Keratinocyte (primary cell): ENCODE measurements at regions not wholly inside any gene's neighbourhood (a gene's known extent, or its start where the extent isn't known, plus 50 kb on each side); places are given as distances from the start of the nearest gene placed in this dataset.

Experiments
- DNase-seq: peaks from one replicate; pipeline ENCODE4 v3.0.0-alpha.2; 2011; ENCODE audit warnings: low read depth, missing footprints, low spot score
- FAIRE-seq: peaks from 2 replicates; lab custom pipeline; 2011; peaks lifted over from hg19 to GRCh38; lab: Jason Lieb, UNC
- H2AFZ ChIP-seq: 2 replicates; pipeline ENCODE4 v1.6.0; 2012; ENCODE audit warnings: low read length, control low read depth, inconsistent platforms; ENCODE audit not compliant: control insufficient read depth
- H3K27ac ChIP-seq: 2 replicates; pipeline ENCODE4 v1.5.1; 2011; ENCODE audit warnings: low read length; ENCODE audit not compliant: control insufficient read depth, insufficient read depth
- H3K27me3 ChIP-seq: 3 replicates; pipeline ENCODE4 v1.6.0; 2011; ENCODE audit warnings: low read length; ENCODE audit not compliant: control insufficient read depth, insufficient read depth; ENCODE audit errors: extremely low read depth
- H3K36me3 ChIP-seq, 2 experiments: 2 replicates in 1 of 2; 3 replicates in 1 of 2; pipeline ENCODE4 v1.5.1; 2011; ENCODE audit warnings: low read length in 2 of 2, mild to moderate bottlenecking in 1 of 2; ENCODE audit not compliant: control insufficient read depth in 2 of 2, insufficient read depth in 2 of 2; ENCODE audit errors: extremely low read depth in 1 of 2
- H3K4me1 ChIP-seq: 3 replicates; pipeline ENCODE4 v1.5.1; 2011; ENCODE audit warnings: low read length; ENCODE audit not compliant: control insufficient read depth, insufficient read depth; ENCODE audit errors: extremely low read depth
- H3K4me2 ChIP-seq: 3 replicates; pipeline ENCODE4 v1.6.0; 2011; ENCODE audit warnings: low read depth, low read length; ENCODE audit not compliant: control insufficient read depth, insufficient read depth; ENCODE audit errors: extremely low read depth
- H3K4me3 ChIP-seq, 3 experiments: fragments of 200-600 bp in 1 of 3; sonication (generic) in 1 of 3; 2 replicates in 2 of 3; 3 replicates in 1 of 3; pipeline ENCODE4 v1.5.1; 2011 to 2016; ENCODE audit warnings: low read length in 3 of 3, mild to moderate bottlenecking in 3 of 3, control low read depth in 2 of 3, inconsistent platforms in 1 of 3, low read depth in 1 of 3, mixed read lengths in 1 of 3, mixed run types in 1 of 3, moderate library complexity in 1 of 3; ENCODE audit not compliant: control insufficient read depth in 2 of 3, insufficient read depth in 2 of 3; ENCODE audit errors: extremely low read depth in 1 of 3
- H3K79me2 ChIP-seq: 2 replicates; pipeline ENCODE4 v1.6.0; 2012; ENCODE audit warnings: low read length; ENCODE audit not compliant: control insufficient read depth, insufficient read depth
- H3K9ac ChIP-seq: 3 replicates; pipeline ENCODE4 v1.6.0; 2011; ENCODE audit warnings: low read length; ENCODE audit not compliant: control insufficient read depth, insufficient read depth; ENCODE audit errors: extremely low read depth
- H3K9me1 ChIP-seq: 3 replicates; pipeline ENCODE4 v1.6.0; 2011; ENCODE audit warnings: low read length; ENCODE audit not compliant: control insufficient read depth, insufficient read depth; ENCODE audit errors: extremely low read depth
- H3K9me3 ChIP-seq: 2 replicates; pipeline ENCODE4 v1.5.1; 2012; ENCODE audit warnings: low read depth, low read length; ENCODE audit not compliant: control insufficient read depth
- H4K20me1 ChIP-seq: 3 replicates; pipeline ENCODE4 v1.6.0; 2011; ENCODE audit warnings: low read length; ENCODE audit not compliant: control insufficient read depth, insufficient read depth; ENCODE audit errors: extremely low read depth
- CTCF ChIP-seq, 3 experiments: IDR thresholded peaks in 1 of 3; conservative IDR thresholded peaks in 1 of 3; optimal IDR thresholded peaks in 1 of 3; 2 replicates in 2 of 3; 3 replicates in 1 of 3; pipeline versions ENCODE3 to v1.5.1; 2011; ENCODE audit warnings: low read length in 3 of 3, mild to moderate bottlenecking in 3 of 3, moderate library complexity in 2 of 3, control low read depth in 1 of 3, inconsistent platforms in 1 of 3; ENCODE audit not compliant: insufficient read depth in 2 of 3; ENCODE audit errors: extremely low read depth in 1 of 3
- EZH2 ChIP-seq: IDR thresholded peaks from one replicate; pipeline ENCODE4 v1.6.1; 2012; ENCODE audit warnings: inconsistent platforms, mild to moderate bottlenecking, low read length, moderate library complexity
- dilution Hi-C: fragments of 300-500 bp; cut with MboI; formaldehyde crosslinking; loops from one replicate; pipeline ENCODE4 v1.7.0; 2020; ENCODE audit warnings: low sequenced_read_pairs; ENCODE audit not compliant: extremely low pct_ligation_motif_present

GRCh38 chr6:169895000-169895759 lies 143.8 kb downstream of the ERMARD start:
- Histone ChIP-seq H3K27me3 (peaks cover 9% of the 10 kb centered on the region), H3K79me2 (no peaks in the 10 kb centered on the region), H3K9me1 (no peaks in the 10 kb centered on the region), H3K36me3 (no peaks in the 10 kb centered on the region), H3K4me3 (no peak overlapping the region), H3K4me2 (no peak overlapping the region), H3K9me3 (peaks cover 5% of the 10 kb centered on the region), H3K27ac (no peak overlapping the region), H4K20me1 (no peaks in the 10 kb centered on the region), H3K9ac (no peak overlapping the region), H3K4me1 (no peaks in the 10 kb centered on the region), H2AFZ (no peak overlapping the region)
- TF ChIP-seq EZH2 (no peak), CTCF (optimal IDR thresholded peaks at IDR 0.05 in 1 of 3, IDR thresholded peaks at IDR 0.05 in 1 of 3, conservative IDR thresholded peaks at IDR 0.05 in 1 of 3; ENCODE audit: extremely low read depth in 1 of 3, insufficient read depth in 2 of 3, low read length in 3 of 3) (no peak)
- dilution Hi-C loops = no loop called here
- DNase-seq (no peak), FAIRE-seq (no peak)

GRCh38 chr6:169894377-169894960 lies 143.0 kb downstream of the ERMARD start:
- H3K4me1 ChIP-seq = no peaks in the 10 kb centered on the region
- H2AFZ ChIP-seq = no peak overlapping the region
- H3K36me3 ChIP-seq = no peaks in the 10 kb centered on the region
- H4K20me1 ChIP-seq = no peaks in the 10 kb centered on the region
- DNase-seq = no peak
- peaks cover 17% of the 10 kb centered on the region for H3K27me3 ChIP-seq
- TF ChIP-seq EZH2 = no peak
- no peak for TF ChIP-seq CTCF (optimal IDR thresholded peaks at IDR 0.05 in 1 of 3, IDR thresholded peaks at IDR 0.05 in 1 of 3, conservative IDR thresholded peaks at IDR 0.05 in 1 of 3; ENCODE audit: extremely low read depth in 1 of 3, insufficient read depth in 2 of 3, low read length in 3 of 3)
- H3K4me2 ChIP-seq = no peak overlapping the region
- no peak overlapping the region for H3K27ac ChIP-seq
- H3K4me3 ChIP-seq = no peak overlapping the region
- H3K9me1 ChIP-seq = no peaks in the 10 kb centered on the region
- no peak for FAIRE-seq
- dilution Hi-C loops = no loop called here
- H3K9me3 ChIP-seq = peaks cover 5% of the 10 kb centered on the region
- no peaks in the 10 kb centered on the region for H3K79me2 ChIP-seq
- no peak overlapping the region for H3K9ac ChIP-seq
